Bronchial epithelial cell (primary cell): ENCODE measurements at regions not wholly inside any gene's neighbourhood (a gene's known extent, or its start where the extent isn't known, plus 50 kb on each side); places are given as distances from the start of the nearest gene placed in this dataset.

Source experiments
- DNase-seq: peaks from one replicate; pipeline ENCODE4 v3.0.0-alpha.2; 2010; ENCODE audit warnings: low read depth
- FAIRE-seq: peaks from 2 replicates; lab custom pipeline; 2011; peaks lifted over from hg19 to GRCh38; lab: Jason Lieb, UNC
- H3K27me3 ChIP-seq: 2 replicates; pipeline ENCODE4 v1.5.1; 2011; ENCODE audit warnings: low read length; ENCODE audit not compliant: control insufficient read depth, insufficient read depth
- H3K36me3 ChIP-seq: 2 replicates; pipeline ENCODE4 v1.5.1; 2011; ENCODE audit warnings: low read length; ENCODE audit not compliant: control insufficient read depth, insufficient read depth
- H3K4me3 ChIP-seq: 2 replicates; pipeline ENCODE4 v1.5.1; 2011; ENCODE audit warnings: mild to moderate bottlenecking, low read depth, low read length, control low read depth
- TF ChIP-seq, protein P1 (sequence below): IDR thresholded peaks from 2 replicates; pipeline ENCODE4 v1.5.1; 2011; ENCODE audit warnings: mild to moderate bottlenecking, moderate library complexity, low read length, control low read depth, inconsistent platforms; ENCODE audit not compliant: insufficient read depth, severe bottlenecking

DNA sequence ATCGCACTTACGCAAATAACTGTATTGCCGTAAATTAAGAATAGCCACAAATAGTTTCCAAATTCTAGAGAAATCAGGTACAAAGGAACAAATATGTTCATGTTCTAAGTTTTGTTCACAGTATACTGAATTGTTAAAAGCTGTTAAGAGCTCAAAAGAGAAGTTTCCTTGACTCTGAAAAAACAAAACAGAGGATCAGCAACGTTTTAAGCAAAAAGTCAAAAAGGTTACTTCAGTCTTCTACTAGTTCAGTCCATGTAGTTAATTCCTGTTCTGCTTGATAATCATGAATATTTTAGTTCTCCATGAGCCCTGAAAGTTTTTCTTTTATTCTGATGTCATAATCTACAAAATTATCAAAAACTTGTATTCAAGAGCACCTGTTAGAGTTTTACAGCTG, 128.6 kb upstream of the MAST4 start:
- FAIRE-seq = no peak

DNA sequence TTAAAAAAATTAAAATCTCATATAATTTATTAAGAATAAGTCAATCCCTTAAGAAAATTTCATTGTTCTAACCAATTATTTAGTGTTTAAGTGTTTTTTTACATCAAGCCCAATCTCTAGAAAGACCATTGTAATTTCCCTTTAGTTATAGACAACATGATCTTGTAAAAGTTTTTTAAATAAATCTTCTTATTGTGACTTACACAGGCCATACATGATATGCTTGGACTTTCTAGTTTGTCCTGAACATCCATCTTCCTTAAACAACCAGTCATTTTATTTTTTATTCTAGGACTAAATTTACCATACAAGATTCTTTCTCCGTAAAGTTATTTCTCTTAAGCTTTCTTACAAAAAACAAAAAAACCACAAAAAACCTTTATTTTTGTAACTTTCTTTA, 126.5 kb upstream of the MAST4 start:
- FAIRE-seq (no peak), DNase-seq (no peak)
- TF ChIP-seq, protein P1, sequence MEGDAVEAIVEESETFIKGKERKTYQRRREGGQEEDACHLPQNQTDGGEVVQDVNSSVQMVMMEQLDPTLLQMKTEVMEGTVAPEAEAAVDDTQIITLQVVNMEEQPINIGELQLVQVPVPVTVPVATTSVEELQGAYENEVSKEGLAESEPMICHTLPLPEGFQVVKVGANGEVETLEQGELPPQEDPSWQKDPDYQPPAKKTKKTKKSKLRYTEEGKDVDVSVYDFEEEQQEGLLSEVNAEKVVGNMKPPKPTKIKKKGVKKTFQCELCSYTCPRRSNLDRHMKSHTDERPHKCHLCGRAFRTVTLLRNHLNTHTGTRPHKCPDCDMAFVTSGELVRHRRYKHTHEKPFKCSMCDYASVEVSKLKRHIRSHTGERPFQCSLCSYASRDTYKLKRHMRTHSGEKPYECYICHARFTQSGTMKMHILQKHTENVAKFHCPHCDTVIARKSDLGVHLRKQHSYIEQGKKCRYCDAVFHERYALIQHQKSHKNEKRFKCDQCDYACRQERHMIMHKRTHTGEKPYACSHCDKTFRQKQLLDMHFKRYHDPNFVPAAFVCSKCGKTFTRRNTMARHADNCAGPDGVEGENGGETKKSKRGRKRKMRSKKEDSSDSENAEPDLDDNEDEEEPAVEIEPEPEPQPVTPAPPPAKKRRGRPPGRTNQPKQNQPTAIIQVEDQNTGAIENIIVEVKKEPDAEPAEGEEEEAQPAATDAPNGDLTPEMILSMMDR = no peak
- no peak overlapping the region for H3K4me3 ChIP-seq
- H3K36me3 ChIP-seq = no peaks in the 10 kb centered on the region
- H3K27me3 ChIP-seq = no peaks in the 10 kb centered on the region

More for the DNA sequence above, 128.6 kb upstream of the MAST4 start:
- no peaks in the 10 kb centered on the region for H3K27me3 ChIP-seq
- DNase-seq = no peak
- H3K36me3 ChIP-seq = no peaks in the 10 kb centered on the region
- H3K4me3 ChIP-seq = no peak overlapping the region
- TF ChIP-seq, protein P1 = no peak

DNA sequence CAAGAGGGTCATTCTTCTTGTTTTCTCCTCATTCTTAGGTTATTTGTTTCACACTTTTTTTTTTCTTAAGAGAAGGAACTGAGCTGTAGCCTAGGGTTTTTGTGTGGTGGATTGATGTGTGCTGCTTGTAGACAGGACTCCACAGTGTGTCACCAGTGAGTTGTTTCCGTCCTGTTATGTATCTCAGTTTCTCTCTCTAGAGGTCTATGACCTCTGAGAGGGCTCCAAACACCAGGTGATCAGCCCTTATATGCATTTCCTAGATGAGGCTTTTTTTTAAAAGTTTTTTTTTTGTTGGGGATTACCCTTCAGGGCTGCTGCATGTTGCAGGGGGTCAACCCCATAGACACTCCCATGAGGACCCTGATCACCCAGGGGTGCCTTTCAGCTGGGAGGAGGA, 124.2 kb upstream of the MAST4 start:
- H3K36me3 ChIP-seq = no peaks in the 10 kb centered on the region
- H3K27me3 ChIP-seq = no peaks in the 10 kb centered on the region
- TF ChIP-seq, protein P1 = no peak
- H3K4me3 ChIP-seq = no peak overlapping the region
- DNase-seq = no peak
- no peak for FAIRE-seq

DNA sequence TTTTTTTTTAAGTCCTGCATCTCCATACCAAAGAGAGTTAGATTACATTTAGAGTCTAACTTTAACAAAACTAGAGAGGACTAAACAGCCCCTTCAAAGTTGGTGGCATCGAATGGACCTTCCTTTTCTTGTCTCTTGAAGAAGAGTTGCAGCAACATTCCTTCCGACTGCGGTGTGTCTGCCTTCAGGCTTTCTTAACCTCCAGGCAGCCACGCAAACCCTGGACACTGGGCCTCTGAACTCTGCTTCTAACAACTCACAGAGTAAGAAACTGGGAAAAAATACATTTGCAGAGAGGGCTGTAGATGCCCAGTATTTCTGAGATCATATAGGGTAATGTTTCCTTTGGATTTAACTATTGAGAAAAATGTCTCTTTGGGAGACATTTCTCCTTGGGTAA, 120.5 kb upstream of the MAST4 start:
- DNase-seq (no peak), FAIRE-seq (no peak)
- no peaks in the 10 kb centered on the region for H3K27me3 ChIP-seq
- H3K4me3 ChIP-seq = no peak overlapping the region
- no peaks in the 10 kb centered on the region for H3K36me3 ChIP-seq
- TF ChIP-seq, protein P1 = no peak

DNA sequence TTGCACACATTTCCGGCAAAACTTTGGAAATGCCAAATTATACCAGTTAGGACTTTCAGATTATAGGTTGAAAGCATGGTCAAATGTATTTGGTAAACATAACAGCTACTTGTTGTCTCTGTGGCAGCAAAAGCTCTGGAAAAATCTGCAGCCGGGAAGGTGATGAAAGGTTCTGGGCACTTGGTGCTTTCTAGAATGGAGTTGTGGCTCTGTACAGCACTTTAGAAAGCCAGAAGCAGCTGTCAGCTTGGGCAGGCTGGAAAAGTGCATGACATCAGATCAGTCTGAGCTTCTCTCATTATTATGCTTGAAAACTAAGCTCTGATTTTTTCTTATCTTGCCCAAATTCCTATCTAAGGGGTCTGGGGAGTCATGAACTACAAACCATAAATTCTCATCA, 118.6 kb upstream of the MAST4 start:
- no peak overlapping the region for H3K4me3 ChIP-seq
- DNase-seq (no peak), FAIRE-seq (no peak)
- no peaks in the 10 kb centered on the region for H3K27me3 ChIP-seq
- TF ChIP-seq, protein P1 = no peak
- H3K36me3 ChIP-seq = no peaks in the 10 kb centered on the region

DNA sequence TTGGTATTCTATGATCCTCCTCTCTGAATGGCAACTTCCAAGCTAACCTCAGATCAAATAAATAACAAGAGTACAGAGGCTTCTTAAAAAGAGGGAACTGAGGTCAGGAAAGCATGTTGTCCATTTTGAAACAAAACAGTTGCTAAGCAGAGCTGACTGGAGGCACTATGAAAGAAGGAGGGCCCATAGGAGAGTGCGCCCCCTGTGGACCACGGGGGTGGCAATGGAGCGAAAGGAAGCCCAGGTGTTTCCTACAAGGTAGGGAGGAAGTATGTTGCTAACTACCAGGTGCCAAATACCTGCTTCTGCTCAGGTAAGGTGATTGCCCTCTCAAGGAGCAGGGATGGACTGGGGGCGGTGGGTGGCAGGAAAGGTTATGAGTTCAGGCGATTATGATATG, 101.8 kb upstream of the MAST4 start:
- no peaks in the 10 kb centered on the region for H3K27me3 ChIP-seq
- TF ChIP-seq, protein P1 = no peak
- FAIRE-seq = no peak
- no peak overlapping the region for H3K4me3 ChIP-seq
- DNase-seq = no peak
- H3K36me3 ChIP-seq = no peaks in the 10 kb centered on the region
